Endothelial cell of umbilical vein (primary cell): ENCODE measurements at regions not wholly inside any gene's neighbourhood (a gene's known extent, or its start where the extent isn't known, plus 50 kb on each side); places are given as distances from the start of the nearest gene placed in this dataset.

Experiments
- BruUV-seq: library from RNA; stranded (reverse); fragments of 400-500 nt; replicated peaks from 2 replicates; lab custom pipeline; 2021; lab: Mats Ljungman, UMichigan
- CTCF ChIA-PET: fragments of 300-600, 350-600 bp; sonication (Branson Sonifier 250); formaldehyde crosslinking; loops from one replicate; lab custom pipeline; 2021; ENCODE audit warnings: antibody characterized with exemption, inconsistent platforms; lab: Charles Lee
- POLR2A ChIA-PET: fragments of 300-600, 350-600 bp; sonication (Branson Sonifier 250); formaldehyde crosslinking; loops from one replicate; lab custom pipeline; 2021; ENCODE audit warnings: antibody characterized with exemption, inconsistent platforms; lab: Charles Lee
- DNase-seq: peaks from one replicate; pipeline ENCODE4 v3.0.0-alpha.2; 2011; ENCODE audit warnings: low read depth, low spot score
- FAIRE-seq: peaks from 2 replicates; lab custom pipeline; 2011; peaks lifted over from hg19 to GRCh38; lab: Jason Lieb, UNC
- H2AFZ ChIP-seq: 2 replicates; pipeline ENCODE4 v1.6.0; 2012; ENCODE audit warnings: low read depth, low read length, control low read depth, inconsistent platforms
- H3K27ac ChIP-seq: 2 replicates; pipeline ENCODE4 v1.5.1; 2011; ENCODE audit warnings: low read depth, mild to moderate bottlenecking, control low read depth, low read length, moderate library complexity; ENCODE audit not compliant: insufficient read depth
- H3K27me3 ChIP-seq, 2 experiments: 2 replicates each; pipeline versions ENCODE4 v1.6.0 to v1.6.1; 2011; ENCODE audit warnings: low read length in 2 of 2, mixed read lengths in 1 of 2; ENCODE audit not compliant: control insufficient read depth in 2 of 2, insufficient read depth in 2 of 2
- H3K36me3 ChIP-seq, 2 experiments: 2 replicates in 1 of 2; 3 replicates in 1 of 2; pipeline ENCODE4 v1.5.1; 2011; ENCODE audit warnings: low read length in 2 of 2, mild to moderate bottlenecking in 1 of 2, moderate library complexity in 1 of 2; ENCODE audit not compliant: control insufficient read depth in 2 of 2, insufficient read depth in 2 of 2; ENCODE audit errors: extremely low read depth in 1 of 2
- H3K4me1 ChIP-seq: 3 replicates; pipeline ENCODE4 v1.5.1; 2011; ENCODE audit warnings: mild to moderate bottlenecking, low read length; ENCODE audit not compliant: control insufficient read depth, insufficient read depth; ENCODE audit errors: extremely low read depth
- H3K4me2 ChIP-seq: 2 replicates; pipeline ENCODE4 v1.6.1; 2011; ENCODE audit warnings: low read length, control low read depth, mixed read lengths; ENCODE audit not compliant: insufficient read depth
- H3K4me3 ChIP-seq, 3 experiments: fragments of 200-600 bp in 1 of 3; sonication (generic), shearing (Covaris generic) in 1 of 3; replicated peaks in 1 of 3; 2 replicates each; pipeline ENCODE4 v1.5.1; 2011 to 2016; ENCODE audit warnings: control low read depth in 3 of 3, low read length in 3 of 3, mild to moderate bottlenecking in 2 of 3, inconsistent platforms in 1 of 3, low read depth in 1 of 3, moderate library complexity in 1 of 3; ENCODE audit not compliant: insufficient read depth in 1 of 3
- H3K79me2 ChIP-seq: 2 replicates; pipeline ENCODE4 v1.6.0; 2012; ENCODE audit warnings: low read length, inconsistent platforms; ENCODE audit not compliant: control insufficient read depth, insufficient read depth
- H3K9ac ChIP-seq: replicated peaks from 2 replicates; pipeline ENCODE3; 2011; ENCODE audit warnings: low read length, control low read depth; ENCODE audit not compliant: insufficient read depth; ENCODE audit errors: extremely low read depth
- H3K9me1 ChIP-seq: replicated peaks from 3 replicates; pipeline ENCODE4 v1.6.0; 2011; ENCODE audit warnings: mild to moderate bottlenecking, low read length; ENCODE audit not compliant: control insufficient read depth, insufficient read depth; ENCODE audit errors: extremely low read depth
- H3K9me3 ChIP-seq: replicated peaks from 2 replicates; pipeline ENCODE4 v1.5.1; 2012; ENCODE audit warnings: low read length, inconsistent platforms; ENCODE audit not compliant: control insufficient read depth, insufficient read depth
- H4K20me1 ChIP-seq: replicated peaks from 2 replicates; pipeline ENCODE3; 2011; ENCODE audit warnings: mild to moderate bottlenecking, low read length; ENCODE audit not compliant: control insufficient read depth, insufficient read depth; ENCODE audit errors: extremely low read depth
- CTCF ChIP-seq, 2 donors: IDR thresholded peaks; 1 replicate in 1 of 2; 2 replicates in 1 of 2; pipeline ENCODE4 v1.5.1; 2011; ENCODE audit warnings: low read length in 2 of 2, mild to moderate bottlenecking in 2 of 2, moderate library complexity in 2 of 2, control low read depth in 1 of 2, inconsistent platforms in 1 of 2, low read depth in 1 of 2; ENCODE audit not compliant: insufficient read depth in 1 of 2; ENCODE audit errors: extremely low read depth in 1 of 2
- EZH2 ChIP-seq: IDR thresholded peaks from 2 replicates; pipeline ENCODE4 v1.6.1; 2012; ENCODE audit warnings: borderline replicate concordance, low read depth, mild to moderate bottlenecking, moderate library complexity, low read length, inconsistent platforms; ENCODE audit not compliant: severe bottlenecking
- FOS ChIP-seq: IDR thresholded peaks from 2 replicates; pipeline ENCODE4 v1.6.1; 2011; ENCODE audit warnings: mild to moderate bottlenecking, low read length, moderate library complexity, borderline replicate concordance; ENCODE audit not compliant: insufficient read depth
- MYC ChIP-seq: IDR thresholded peaks from one replicate; pipeline ENCODE4 v1.6.1; 2011; ENCODE audit warnings: mild to moderate bottlenecking, low read depth, low read length
- POLR2AphosphoS5 ChIP-seq: IDR thresholded peaks from 2 replicates; pipeline ENCODE4 v1.6.1; 2012; ENCODE audit warnings: low read depth, mild to moderate bottlenecking, control low read depth, low read length, moderate library complexity; ENCODE audit not compliant: insufficient read depth
- dilution Hi-C: fragments of 300-500 bp; cut with MboI; formaldehyde crosslinking; loops from one replicate; pipeline ENCODE4 v1.15.0; 2019; ENCODE audit warnings: low sequenced_read_pairs; ENCODE audit not compliant: extremely low pct_ligation_motif_present
- intact Hi-C: fragments of 100-400 bp; cut with micrococcal nuclease; formaldehyde crosslinking; loops from one replicate; pipeline ENCODE4 v1.10.0; 2022

- FAIRE-seq = no peak
Measured at GRCh38 chr12:13288937-13289652, 92.6 kb downstream of the EMP1 start.

More at GRCh38 chr12:13288937-13289652, 92.6 kb downstream of the EMP1 start:
- Histone ChIP-seq H3K4me1 (no peaks in the 10 kb centered on the region), H3K9me1 (no peaks in the 10 kb centered on the region), H3K27ac (no peak overlapping the region), H3K9ac (no peak overlapping the region), H3K4me2 (no peak overlapping the region), H3K36me3 (no peaks in the 10 kb centered on the region), H2AFZ (no peak overlapping the region), H3K9me3 (no peaks in the 10 kb centered on the region), H3K4me3 (no peak overlapping the region), H4K20me1 (no peaks in the 10 kb centered on the region), H3K79me2 (no peaks in the 10 kb centered on the region), H3K27me3 (peaks cover 0 to 3% of the 10 kb centered on the region in 2 experiments)
- BruUV-seq = no TSS peak
- CTCF ChIA-PET = interaction anchor here (1.5 to 1.7 kb wide), 2 partner anchors 34 to 246 kb away, joined by 3 to 5 read pairs; no protein-coding TSS in a partner anchor
- DNase-seq = no peak
- POLR2A ChIA-PET = no interaction called here
- no peak for TF ChIP-seq POLR2AphosphoS5
- no peak for TF ChIP-seq EZH2
- no peak for TF ChIP-seq FOS
- TF ChIP-seq CTCF (IDR thresholded peaks at IDR 0.05; ENCODE audit: extremely low read depth in 1 of 2, insufficient read depth in 1 of 2, low read depth in 1 of 2, low read length in 2 of 2) = no peak
- no peak for TF ChIP-seq MYC
- dilution Hi-C loops = no loop called here
- intact Hi-C loops = no loop called here
